ENCODE measurements at regions not wholly inside any gene's neighbourhood (a gene's known extent, or its start where the extent isn't known, plus 50 kb on each side); places are given as distances from the start of the nearest gene placed in this dataset.

DNA sequence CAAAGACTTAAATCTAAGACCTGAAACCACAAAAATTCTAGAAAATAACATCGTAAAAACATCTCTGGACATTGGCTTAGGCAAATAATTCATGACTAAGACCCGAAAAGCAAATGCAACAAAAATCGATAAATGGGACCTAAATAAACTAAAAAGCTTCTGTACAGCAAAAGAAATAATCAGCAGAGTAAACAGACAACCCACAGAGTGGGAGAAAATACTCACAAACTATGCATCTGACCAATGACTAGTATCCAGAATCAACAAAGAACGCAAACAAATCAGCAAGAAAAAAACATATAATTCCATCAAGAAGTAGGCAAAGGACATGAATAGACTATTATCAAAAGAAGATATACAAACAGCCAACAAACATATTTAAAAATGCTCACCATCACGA is 749.4 kb downstream of the PLOD2 start:
- TF ChIP-seq TAF1 (IDR thresholded peaks at IDR 0.05; ENCODE audit: low read depth) (no peak), TCF12 (IDR thresholded peaks at IDR 0.05; ENCODE audit: low read depth) (no peak), NFIC (IDR thresholded peaks at IDR 0.05) (no peak), EP300 (IDR thresholded peaks at IDR 0.05; ENCODE audit: borderline replicate concordance) (no peak)
- TF ChIP-seq, protein P1, sequence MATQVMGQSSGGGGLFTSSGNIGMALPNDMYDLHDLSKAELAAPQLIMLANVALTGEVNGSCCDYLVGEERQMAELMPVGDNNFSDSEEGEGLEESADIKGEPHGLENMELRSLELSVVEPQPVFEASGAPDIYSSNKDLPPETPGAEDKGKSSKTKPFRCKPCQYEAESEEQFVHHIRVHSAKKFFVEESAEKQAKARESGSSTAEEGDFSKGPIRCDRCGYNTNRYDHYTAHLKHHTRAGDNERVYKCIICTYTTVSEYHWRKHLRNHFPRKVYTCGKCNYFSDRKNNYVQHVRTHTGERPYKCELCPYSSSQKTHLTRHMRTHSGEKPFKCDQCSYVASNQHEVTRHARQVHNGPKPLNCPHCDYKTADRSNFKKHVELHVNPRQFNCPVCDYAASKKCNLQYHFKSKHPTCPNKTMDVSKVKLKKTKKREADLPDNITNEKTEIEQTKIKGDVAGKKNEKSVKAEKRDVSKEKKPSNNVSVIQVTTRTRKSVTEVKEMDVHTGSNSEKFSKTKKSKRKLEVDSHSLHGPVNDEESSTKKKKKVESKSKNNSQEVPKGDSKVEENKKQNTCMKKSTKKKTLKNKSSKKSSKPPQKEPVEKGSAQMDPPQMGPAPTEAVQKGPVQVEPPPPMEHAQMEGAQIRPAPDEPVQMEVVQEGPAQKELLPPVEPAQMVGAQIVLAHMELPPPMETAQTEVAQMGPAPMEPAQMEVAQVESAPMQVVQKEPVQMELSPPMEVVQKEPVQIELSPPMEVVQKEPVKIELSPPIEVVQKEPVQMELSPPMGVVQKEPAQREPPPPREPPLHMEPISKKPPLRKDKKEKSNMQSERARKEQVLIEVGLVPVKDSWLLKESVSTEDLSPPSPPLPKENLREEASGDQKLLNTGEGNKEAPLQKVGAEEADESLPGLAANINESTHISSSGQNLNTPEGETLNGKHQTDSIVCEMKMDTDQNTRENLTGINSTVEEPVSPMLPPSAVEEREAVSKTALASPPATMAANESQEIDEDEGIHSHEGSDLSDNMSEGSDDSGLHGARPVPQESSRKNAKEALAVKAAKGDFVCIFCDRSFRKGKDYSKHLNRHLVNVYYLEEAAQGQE (IDR thresholded peaks at IDR 0.05; ENCODE audit: low read depth), result no peak
